PFSK-1 (cell line): ENCODE measurements at regions not wholly inside any gene's neighbourhood (a gene's known extent, or its start where the extent isn't known, plus 50 kb on each side); places are given as distances from the start of the nearest gene placed in this dataset.

Experiments
- POLR2AphosphoS5 ChIP-seq: IDR thresholded peaks from 2 replicates; pipeline ENCODE4 v1.6.1; 2012; ENCODE audit warnings: low read depth, mild to moderate bottlenecking, control low read depth, low read length, moderate library complexity
- REST ChIP-seq, 2 experiments: IDR thresholded peaks; 2 replicates each; pipeline versions ENCODE4 v1.6.1 to v1.8.0; 2011 to 2012; ENCODE audit warnings: low read depth in 2 of 2, low read length in 2 of 2, control low read depth in 1 of 2, inconsistent platforms in 1 of 2, mild to moderate bottlenecking in 1 of 2, moderate library complexity in 1 of 2; ENCODE audit not compliant: insufficient read depth in 1 of 2
- SIN3A ChIP-seq: IDR thresholded peaks from 2 replicates; pipeline ENCODE4 v1.6.1; 2012; ENCODE audit warnings: mild to moderate bottlenecking, low read length, moderate library complexity, borderline replicate concordance; ENCODE audit not compliant: insufficient read depth
- TAF1 ChIP-seq: IDR thresholded peaks from 2 replicates; pipeline ENCODE4 v1.6.1; 2012; ENCODE audit warnings: low read length, control low read depth, borderline replicate concordance; ENCODE audit not compliant: insufficient read depth

DNA sequence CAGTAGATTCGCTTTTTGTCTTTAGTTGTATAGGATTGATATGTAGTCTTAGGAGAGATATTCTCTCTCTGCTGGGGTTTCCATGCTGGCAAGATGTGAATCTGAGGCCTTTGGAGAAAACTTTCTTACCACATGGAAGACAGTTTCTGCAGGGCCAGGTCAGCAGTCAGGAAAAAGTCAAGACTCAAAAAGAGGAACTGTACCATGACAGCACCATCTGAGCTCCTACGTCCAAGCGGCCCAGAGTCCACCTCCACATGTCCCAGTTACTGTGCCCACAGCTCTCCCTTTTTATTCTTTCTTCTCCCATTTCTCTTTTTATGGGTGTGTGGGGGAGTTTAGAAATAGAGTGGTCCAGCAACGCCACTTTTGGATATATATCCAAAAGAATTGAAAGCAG, 172.0 kb downstream of the MTHFS start:
- TF ChIP-seq SIN3A (no peak), TAF1 (no peak), POLR2AphosphoS5 (no peak), REST (IDR thresholded peaks at IDR 0.05; ENCODE audit: insufficient read depth in 1 of 2, low read depth in 2 of 2, low read length in 2 of 2) (no peak)
